Ectodermal cell (in vitro differentiated cells): ENCODE measurements at regions not wholly inside any gene's neighbourhood (a gene's known extent, or its start where the extent isn't known, plus 50 kb on each side); places are given as distances from the start of the nearest gene placed in this dataset.

Experiments used
- H3K27ac ChIP-seq: 2 replicates; pipeline ENCODE4 v1.7.0; 2013; ENCODE audit warnings: mild to moderate bottlenecking, low read depth, low read length; ENCODE audit not compliant: insufficient read depth, poor library complexity, severe bottlenecking
- H3K27me3 ChIP-seq: 2 replicates; pipeline ENCODE4 v1.7.0; 2013; ENCODE audit warnings: mild to moderate bottlenecking, low read length; ENCODE audit not compliant: insufficient read depth, control insufficient read depth, poor library complexity, severe bottlenecking
- H3K36me3 ChIP-seq: one replicate; pipeline ENCODE4 v1.7.0; 2013; ENCODE audit warnings: low read length; ENCODE audit not compliant: control insufficient read depth, insufficient read depth
- H3K4me1 ChIP-seq: one replicate; pipeline ENCODE4 v1.7.0; 2013; ENCODE audit warnings: low read length; ENCODE audit not compliant: control insufficient read depth, insufficient read depth
- H3K4me3 ChIP-seq: 2 replicates; pipeline ENCODE4 v1.7.0; 2013; ENCODE audit warnings: low read depth, low read length, control low read depth; ENCODE audit not compliant: insufficient read depth
- H3K9me3 ChIP-seq: 2 replicates; pipeline ENCODE4 v1.7.0; 2013; ENCODE audit warnings: mild to moderate bottlenecking, low read length, moderate library complexity; ENCODE audit not compliant: control insufficient read depth
- WGBS, 2 experiments: methylation state at CpG; one replicate each; pipeline ENCODE4 v1.1.7; 2013; ENCODE audit warnings: missing lambda C conversion rate in 2 of 2; 5-methylcytosine and 5-hydroxymethylcytosine counted together

- Histone ChIP-seq H3K27me3 (no peaks in the 10 kb centered on the region), H3K27ac (no peak overlapping the region), H3K4me3 (no peak overlapping the region), H3K4me1 (no peaks in the 10 kb centered on the region), H3K9me3 (no peaks in the 10 kb centered on the region), H3K36me3 (no peaks in the 10 kb centered on the region)
- 93 to 98% methylated on average over 5 to 6 of the region's 6 CpGs for WGBS, 2 experiments
Measured at GRCh38 chr3:117435506-117435905, 725.9 kb downstream of the TUSC7 start.

GRCh38 chr3:117439812-117440211, 730.2 kb downstream of the TUSC7 start:
- no peaks in the 10 kb centered on the region for H3K4me1 ChIP-seq
- no peaks in the 10 kb centered on the region for H3K9me3 ChIP-seq
- no peaks in the 10 kb centered on the region for H3K27me3 ChIP-seq
- WGBS, 2 experiments = 84 to 86% methylated on average over 2 to 3 of the region's 3 CpGs
- no peaks in the 10 kb centered on the region for H3K36me3 ChIP-seq
- H3K27ac ChIP-seq = no peak overlapping the region
- no peak overlapping the region for H3K4me3 ChIP-seq

GRCh38 chr3:117441851-117442250, 732.3 kb downstream of the TUSC7 start:
- 97% methylated on average over 4 of the region's 4 CpGs for WGBS, 2 experiments

GRCh38 chr3:117442566-117442965, 733.0 kb downstream of the TUSC7 start:
- Histone ChIP-seq H3K4me3 (no peak overlapping the region), H3K27me3 (no peaks in the 10 kb centered on the region), H3K36me3 (no peaks in the 10 kb centered on the region), H3K27ac (no peak overlapping the region), H3K9me3 (no peaks in the 10 kb centered on the region), H3K4me1 (no peaks in the 10 kb centered on the region)
- 98% methylated on average over 4 of the region's 4 CpGs for WGBS, 2 experiments

More at GRCh38 chr3:117441851-117442250, 732.3 kb downstream of the TUSC7 start:
- no peak overlapping the region for H3K4me3 ChIP-seq
- H3K27ac ChIP-seq = no peak overlapping the region
- no peaks in the 10 kb centered on the region for H3K4me1 ChIP-seq
- no peaks in the 10 kb centered on the region for H3K27me3 ChIP-seq
- no peaks in the 10 kb centered on the region for H3K36me3 ChIP-seq
- H3K9me3 ChIP-seq = no peaks in the 10 kb centered on the region

GRCh38 chr3:117443014-117443413, 733.4 kb downstream of the TUSC7 start:
- Histone ChIP-seq H3K27ac (no peak overlapping the region), H3K9me3 (no peaks in the 10 kb centered on the region), H3K36me3 (no peaks in the 10 kb centered on the region), H3K4me3 (no peak overlapping the region), H3K27me3 (no peaks in the 10 kb centered on the region), H3K4me1 (no peaks in the 10 kb centered on the region)
- 91 to 100% methylated on average over 3 to 5 of the region's 5 CpGs for WGBS, 2 experiments

GRCh38 chr3:117444175-117444574, 734.6 kb downstream of the TUSC7 start:
- WGBS, 2 experiments = 92 to 94% methylated on average over 4 of the region's 4 CpGs
- H3K27me3 ChIP-seq = no peaks in the 10 kb centered on the region
- H3K4me3 ChIP-seq = no peak overlapping the region
- no peaks in the 10 kb centered on the region for H3K4me1 ChIP-seq
- H3K27ac ChIP-seq = no peak overlapping the region
- H3K9me3 ChIP-seq = no peaks in the 10 kb centered on the region
- no peaks in the 10 kb centered on the region for H3K36me3 ChIP-seq

GRCh38 chr3:117447419-117447818, 737.8 kb downstream of the TUSC7 start:
- no peak overlapping the region for H3K27ac ChIP-seq
- H3K4me3 ChIP-seq = no peak overlapping the region
- H3K36me3 ChIP-seq = no peaks in the 10 kb centered on the region
- no peaks in the 10 kb centered on the region for H3K27me3 ChIP-seq
- 95 to 97% methylated on average over 4 of the region's 4 CpGs for WGBS, 2 experiments
- no peaks in the 10 kb centered on the region for H3K9me3 ChIP-seq
- no peaks in the 10 kb centered on the region for H3K4me1 ChIP-seq

GRCh38 chr3:117450026-117450425, 740.4 kb downstream of the TUSC7 start:
- no peaks in the 10 kb centered on the region for H3K36me3 ChIP-seq
- H3K27ac ChIP-seq = no peak overlapping the region
- H3K4me1 ChIP-seq = no peaks in the 10 kb centered on the region
- 95% methylated on average over 2 of the region's 4 CpGs; no CpG with 5 or more reads in 1 of the 2 experiments for WGBS, 2 experiments
- H3K4me3 ChIP-seq = no peak overlapping the region
- no peaks in the 10 kb centered on the region for H3K9me3 ChIP-seq
- H3K27me3 ChIP-seq = no peaks in the 10 kb centered on the region

- no peaks in the 10 kb centered on the region for H3K9me3 ChIP-seq
- 100% methylated on average over 1 of the region's 1 CpG; no CpG with 5 or more reads in 1 of the 2 experiments for WGBS, 2 experiments
- H3K27me3 ChIP-seq = no peaks in the 10 kb centered on the region
Measured at GRCh38 chr3:117454254-117454653, 744.7 kb downstream of the TUSC7 start.

GRCh38 chr3:117454908-117455307, 745.3 kb downstream of the TUSC7 start:
- H3K27me3 ChIP-seq = no peaks in the 10 kb centered on the region
- WGBS, 2 experiments = 97 to 100% methylated on average over 5 of the region's 5 CpGs
- H3K27ac ChIP-seq = no peak overlapping the region
- H3K4me3 ChIP-seq = no peak overlapping the region
- H3K9me3 ChIP-seq = no peaks in the 10 kb centered on the region
- no peaks in the 10 kb centered on the region for H3K4me1 ChIP-seq
- H3K36me3 ChIP-seq = no peaks in the 10 kb centered on the region

More at GRCh38 chr3:117454254-117454653, 744.7 kb downstream of the TUSC7 start:
- no peak overlapping the region for H3K27ac ChIP-seq
- H3K4me1 ChIP-seq = no peaks in the 10 kb centered on the region
- H3K36me3 ChIP-seq = no peaks in the 10 kb centered on the region
- no peak overlapping the region for H3K4me3 ChIP-seq

- WGBS, 2 experiments = 92 to 95% methylated on average over 5 to 6 of the region's 6 CpGs
Measured at GRCh38 chr3:117455782-117456181, 746.2 kb downstream of the TUSC7 start.

More at GRCh38 chr3:117455782-117456181, 746.2 kb downstream of the TUSC7 start:
- no peak overlapping the region for H3K4me3 ChIP-seq
- H3K9me3 ChIP-seq = no peaks in the 10 kb centered on the region
- no peak overlapping the region for H3K27ac ChIP-seq
- H3K36me3 ChIP-seq = no peaks in the 10 kb centered on the region
- no peaks in the 10 kb centered on the region for H3K4me1 ChIP-seq
- H3K27me3 ChIP-seq = no peaks in the 10 kb centered on the region
